Ecto neural progenitor cell (in vitro differentiated cells): ENCODE measurements at regions not wholly inside any gene's neighbourhood (a gene's known extent, or its start where the extent isn't known, plus 50 kb on each side); places are given as distances from the start of the nearest gene placed in this dataset.

Experiments used
- DNase-seq: peaks from one replicate; pipeline ENCODE4 v3.0.0-alpha.2; 2018; ENCODE audit warnings: low spot score

DNA sequence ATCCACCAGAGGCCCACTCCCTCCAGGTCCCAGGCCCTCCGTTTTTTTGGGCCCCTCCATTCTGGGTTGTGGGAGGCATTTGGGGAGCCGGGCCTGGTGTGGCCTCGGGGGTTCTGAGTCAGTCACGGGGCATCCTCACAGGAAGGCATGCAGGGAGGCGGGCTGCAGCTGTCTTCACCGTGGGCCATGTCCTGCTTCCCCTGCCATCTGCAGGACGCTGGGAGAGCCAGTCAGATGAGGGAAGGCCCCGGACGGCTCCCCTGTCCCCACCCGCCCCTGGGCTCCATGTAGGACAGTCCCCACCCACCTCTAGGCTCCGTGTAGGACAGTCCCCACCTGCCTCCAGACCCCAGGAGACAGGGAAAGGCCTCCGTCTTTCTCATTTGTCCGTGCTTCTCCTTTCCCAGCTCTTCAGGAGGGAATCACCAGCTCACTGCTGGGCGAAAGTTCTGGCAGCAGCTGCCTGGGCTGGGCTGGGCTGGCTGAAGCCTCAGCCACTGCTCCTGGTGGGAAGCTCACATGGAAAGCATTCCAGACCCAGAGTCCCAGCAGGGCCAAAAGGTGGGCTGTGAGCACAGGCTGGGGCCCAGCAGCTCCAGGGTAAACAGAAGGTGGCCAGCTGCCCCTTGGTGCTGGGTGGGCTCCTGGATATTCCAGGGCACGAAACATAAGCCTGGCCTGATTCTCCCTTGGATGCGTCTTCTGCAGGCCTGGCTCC, 217.8 kb downstream of the KIF26A start:
- no peak for DNase-seq

DNA sequence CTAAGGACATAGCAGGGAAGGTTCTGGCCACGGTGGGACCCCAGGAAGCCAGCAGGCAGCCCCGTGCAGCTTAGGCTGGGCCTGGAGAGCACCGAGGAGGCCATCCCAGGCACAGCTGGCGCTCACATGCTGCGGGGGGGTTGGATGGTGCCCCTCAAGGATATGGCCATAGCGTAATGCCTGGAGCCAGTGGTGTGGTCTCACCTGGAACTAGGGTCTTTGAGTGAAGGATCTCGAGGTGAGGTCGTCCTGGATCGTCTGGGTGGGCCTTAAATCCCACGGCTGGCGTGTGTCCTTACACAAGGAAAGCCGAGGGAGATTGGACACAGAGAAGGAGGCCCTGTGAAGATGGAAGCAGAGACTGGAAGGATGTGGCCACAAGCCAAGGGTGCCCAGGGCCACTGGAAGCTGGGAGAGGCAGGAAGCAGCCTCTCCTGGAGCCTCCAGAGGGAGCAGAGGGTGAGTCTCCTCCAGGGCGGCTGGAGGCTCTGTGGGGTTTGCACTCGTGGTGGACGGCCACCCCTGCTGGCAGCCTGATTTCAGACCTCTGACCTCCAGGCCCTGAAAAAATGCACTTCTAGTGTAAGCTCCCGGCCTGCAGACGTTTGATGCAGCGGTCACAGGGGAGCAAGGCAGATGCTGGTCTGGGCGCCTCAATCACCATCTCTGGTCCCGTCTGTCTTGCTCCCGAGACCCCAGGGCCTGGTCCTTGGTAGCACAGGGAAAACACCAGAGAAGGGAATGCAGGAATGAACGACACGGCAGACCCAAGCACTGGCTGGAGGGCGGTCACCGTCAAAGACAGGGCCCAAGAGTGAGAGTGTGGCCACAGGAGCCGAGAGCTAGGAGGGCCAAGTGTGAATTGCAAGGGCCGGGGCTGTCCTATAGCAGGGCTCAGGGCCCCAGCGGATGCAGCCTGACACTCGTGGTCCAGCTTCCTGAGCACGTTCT, 218.6 kb downstream of the KIF26A start:
- no peak for DNase-seq

DNA sequence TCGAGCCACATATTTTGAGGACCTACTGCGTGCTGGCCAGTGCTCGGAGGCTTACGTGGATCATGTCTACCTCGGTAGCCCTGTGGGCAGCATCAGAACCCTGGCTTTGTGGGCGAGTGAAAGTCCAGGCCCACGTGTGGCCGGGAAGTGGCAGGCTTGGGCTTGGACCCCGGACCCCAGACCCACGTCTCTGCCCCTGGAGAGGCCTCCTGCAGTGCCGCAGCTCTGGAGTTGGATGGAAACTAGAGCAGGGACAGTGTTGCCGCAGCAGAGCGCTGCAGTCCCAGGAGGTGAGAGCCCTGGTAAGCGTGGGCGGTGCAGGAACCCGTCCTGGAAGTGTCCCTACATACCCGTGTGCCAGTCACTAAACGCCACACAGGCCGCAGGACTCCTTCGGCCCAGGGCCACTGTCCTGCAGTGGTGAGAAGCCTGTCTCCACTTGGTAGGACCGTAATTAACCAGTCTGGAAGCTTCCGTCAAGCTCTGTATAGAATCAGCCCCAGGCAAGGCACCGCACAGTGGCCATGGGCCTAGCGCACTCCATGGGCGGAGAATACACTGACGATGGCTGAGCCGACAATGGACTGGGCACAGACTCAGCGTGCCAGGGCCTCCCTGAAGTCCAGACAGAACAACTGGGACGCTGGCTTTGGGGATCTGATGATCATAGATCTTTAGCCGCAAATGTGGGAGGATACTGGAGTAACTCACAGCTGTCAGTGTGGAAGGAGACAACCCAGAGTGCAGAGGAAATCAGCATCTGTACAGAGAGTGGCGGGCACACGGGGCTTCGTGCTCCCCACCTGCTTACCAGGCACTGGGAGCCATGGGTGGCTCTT, 219.5 kb downstream of the KIF26A start:
- no peak for DNase-seq

DNA sequence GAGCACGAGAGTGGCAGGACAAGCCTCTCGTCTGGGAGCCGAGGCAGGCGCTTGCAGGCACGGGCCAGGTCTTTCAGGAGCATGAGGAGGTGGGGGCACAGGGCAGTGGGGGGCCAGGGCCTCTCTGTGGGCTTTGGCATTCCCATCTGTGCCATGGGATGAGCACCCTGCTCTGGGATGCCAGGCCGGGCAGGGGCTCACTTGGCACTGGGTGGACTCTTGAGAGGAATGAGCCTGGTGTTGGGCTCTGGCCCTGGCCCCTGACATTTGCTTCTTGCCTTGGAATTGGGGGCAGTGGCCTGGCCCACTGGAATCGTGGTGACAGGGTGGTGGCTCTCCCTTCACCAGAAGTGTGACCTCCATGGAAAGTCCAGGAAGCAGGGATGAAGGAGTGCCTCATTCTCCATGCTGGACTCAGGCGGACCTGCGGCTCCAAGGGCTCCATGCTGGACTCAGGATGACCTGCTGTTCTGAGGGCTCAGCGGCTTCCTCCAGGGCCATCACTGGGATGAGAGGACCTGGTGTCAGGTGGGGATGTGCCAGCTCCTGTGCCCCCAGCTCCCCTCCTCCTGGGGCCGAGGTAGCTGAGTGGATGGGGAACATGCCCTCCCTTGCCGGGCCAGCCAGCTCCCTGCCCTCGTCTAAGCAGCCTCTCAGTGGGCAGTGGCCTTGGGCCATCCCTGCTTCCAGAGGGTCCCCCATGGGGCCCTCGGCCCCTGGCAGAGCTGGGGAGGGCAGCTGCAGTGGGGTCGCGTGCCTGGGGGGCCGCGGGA, 220.3 kb downstream of the KIF26A start:
- DNase-seq = no peak

DNA sequence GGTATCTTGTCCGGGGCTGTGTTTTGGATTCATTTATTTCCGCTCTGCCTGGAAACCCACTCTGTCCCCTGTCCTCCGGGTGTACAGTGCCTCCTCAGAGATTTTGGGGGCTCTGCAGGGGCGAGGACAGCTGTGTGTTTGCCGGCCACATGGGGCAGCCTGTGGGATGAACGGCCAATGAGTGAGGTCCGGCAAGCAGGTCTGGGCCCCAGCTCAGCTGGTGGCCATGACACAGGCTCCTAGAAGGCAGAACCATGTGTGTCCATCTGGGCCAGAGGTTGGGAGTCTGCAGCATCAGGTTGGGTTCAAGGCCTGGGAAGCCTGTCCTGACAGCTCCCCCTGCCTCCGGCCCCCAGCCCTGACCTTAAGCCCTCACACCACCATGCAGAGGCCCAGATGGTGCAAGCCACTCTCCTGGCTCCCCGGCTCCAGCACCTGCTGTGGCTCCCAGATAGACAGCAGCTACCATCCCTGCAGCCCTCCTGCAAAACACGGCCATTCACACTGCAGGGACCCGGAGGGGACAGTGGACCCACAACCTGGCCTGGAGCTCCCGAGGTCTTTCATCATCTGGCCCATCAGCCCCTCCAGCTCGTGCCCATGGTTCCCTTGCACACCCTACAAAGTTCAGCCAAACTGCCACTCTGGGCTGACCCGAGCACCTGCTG, 220.1 kb upstream of the C14orf180 start:
- no peak for DNase-seq

DNA sequence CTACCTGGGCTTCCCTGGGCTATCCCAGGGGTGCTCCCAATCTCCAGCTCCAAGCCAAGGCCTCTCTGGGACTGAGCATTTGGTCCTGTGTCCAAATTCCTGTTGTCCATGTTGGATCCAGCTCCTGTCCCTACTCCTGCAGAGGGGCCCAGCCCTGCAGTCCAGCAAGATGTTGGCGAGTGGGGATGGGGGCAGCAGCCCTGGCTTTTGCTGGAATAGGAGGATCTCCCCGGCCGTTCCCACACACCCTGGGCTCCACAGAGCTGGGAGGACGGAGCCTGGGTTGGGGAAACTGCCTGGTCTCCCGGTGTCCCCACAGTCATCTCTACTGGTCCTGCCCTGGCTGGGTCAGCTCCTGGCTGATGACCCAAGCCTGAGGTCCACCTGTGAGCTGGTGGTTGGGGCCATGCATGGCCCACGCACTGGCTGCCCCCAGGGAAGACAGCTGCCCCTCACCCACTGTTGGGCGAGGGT, 219.6 kb upstream of the C14orf180 start:
- DNase-seq = no peak

DNA sequence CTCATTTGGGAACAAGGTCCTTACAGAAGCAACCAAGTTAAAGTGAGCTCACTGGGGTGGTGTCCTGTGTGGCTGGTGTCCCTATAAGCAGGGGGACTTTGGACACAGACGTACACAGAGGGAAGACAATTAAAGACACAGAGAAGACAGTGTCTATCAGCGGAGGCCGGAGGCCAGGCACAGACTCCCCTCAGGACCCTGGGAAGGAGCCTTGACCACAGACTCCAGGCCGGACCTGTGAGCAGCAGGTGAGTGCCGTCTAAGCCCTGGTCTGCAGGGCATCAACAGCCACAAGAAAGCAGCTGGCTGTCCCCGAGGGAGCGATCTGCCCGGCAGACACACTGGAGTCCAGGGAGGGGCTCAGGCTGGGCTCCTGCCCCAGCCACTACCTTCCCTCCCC, 219.1 kb upstream of the C14orf180 start:
- no peak for DNase-seq

DNA sequence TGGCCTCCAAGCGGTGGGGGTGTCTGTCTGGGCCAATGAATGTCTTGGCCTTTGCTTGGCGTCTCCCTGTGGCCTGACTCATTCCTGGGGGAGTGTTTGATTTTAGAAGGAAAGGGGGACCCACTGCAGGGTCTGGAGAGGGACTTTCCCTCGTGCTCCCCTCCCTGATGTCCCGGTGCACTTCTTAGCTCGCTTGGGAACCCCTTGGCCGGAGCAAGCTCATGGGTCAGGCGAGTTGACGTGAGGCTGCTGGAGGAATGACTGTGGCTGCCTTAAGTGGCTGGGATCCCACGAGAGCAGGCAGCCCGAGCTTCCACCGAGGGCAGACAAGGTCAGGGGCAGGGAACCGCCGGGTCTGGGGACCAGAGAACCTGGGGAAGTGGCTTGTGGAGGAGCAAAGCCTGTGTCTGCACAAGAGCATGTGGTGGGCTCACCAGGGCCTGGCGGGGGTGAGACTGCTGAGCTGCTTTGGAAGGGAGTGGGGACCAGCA, 218.4 kb upstream of the C14orf180 start:
- DNase-seq = no peak

DNA sequence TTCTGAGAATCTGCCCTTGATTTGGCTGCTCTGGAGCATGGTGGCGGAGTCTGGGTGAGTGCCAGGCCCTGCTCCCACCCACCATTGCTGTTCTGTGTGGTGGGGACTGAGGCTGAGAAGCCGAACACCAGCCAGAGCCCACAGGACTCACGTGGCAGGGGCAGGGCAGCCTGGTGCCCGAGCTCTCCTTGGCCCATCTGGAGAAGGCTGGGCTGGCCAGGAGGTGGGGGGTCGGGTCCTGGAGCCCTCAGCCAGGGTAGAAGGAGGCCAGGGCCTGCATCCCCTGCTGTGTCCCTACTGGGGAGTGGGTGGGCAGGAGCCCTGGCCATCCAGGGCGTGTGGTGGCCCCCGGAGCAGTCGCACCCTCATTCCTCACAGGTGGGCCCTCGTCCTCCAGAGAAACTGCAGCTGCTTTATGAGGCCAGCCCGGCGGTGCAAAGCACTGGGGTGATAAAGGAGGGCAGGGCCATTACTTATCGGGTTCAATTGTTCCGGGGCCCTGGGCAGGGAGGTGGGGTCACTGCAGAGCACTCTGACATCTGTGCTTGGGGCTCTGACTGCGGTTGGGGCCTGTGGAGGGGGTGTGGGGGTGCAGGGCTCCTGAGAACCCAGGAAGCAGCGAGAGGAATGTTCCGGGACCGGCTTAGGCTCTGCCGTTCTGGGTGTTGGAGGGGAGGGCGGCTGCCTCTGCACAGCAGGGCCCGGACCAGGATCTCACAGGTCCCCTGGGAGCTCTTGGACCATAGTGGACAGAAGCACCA, 217.5 kb upstream of the C14orf180 start:
- no peak for DNase-seq

DNA sequence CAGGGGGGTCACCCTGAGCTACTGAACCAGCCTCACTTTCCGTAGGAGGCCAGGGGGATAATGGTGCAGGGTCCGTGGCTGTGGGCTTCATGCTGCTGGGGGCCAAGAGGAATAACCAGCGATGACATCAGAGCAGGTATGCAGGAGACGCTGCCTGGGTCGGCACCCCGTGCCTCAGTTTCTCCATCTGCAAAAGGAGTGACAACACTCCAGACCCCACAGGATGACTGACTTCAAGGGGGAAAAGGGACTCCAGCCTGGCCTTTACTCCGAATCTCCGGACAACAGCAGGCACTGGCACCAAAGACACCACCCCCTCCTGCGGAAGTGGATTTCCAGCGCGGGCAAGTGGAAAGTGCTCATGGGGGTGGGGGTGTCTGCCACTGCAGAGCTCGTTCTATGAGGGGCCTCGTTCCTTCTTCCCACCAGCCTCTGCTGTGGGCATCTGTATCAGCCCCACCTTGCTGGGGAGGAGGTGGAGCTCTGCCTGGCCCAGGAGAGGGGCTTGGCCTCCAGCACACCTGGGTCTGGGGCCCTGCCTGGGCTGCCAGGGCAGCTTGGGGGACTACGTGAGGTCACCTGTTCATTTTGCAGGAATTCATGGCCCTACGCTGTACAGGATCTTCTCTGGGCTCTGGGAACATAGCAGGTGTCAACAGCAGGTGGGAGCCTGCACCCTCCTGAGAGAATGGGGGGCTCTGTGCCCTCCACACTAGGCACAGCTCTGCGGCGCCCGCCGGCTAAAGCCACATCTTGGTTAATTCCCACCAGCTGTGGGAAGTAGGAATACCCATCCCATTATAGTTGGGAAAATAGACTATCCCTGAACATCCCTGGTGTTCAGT, 216.6 kb upstream of the C14orf180 start:
- DNase-seq = no peak

DNA sequence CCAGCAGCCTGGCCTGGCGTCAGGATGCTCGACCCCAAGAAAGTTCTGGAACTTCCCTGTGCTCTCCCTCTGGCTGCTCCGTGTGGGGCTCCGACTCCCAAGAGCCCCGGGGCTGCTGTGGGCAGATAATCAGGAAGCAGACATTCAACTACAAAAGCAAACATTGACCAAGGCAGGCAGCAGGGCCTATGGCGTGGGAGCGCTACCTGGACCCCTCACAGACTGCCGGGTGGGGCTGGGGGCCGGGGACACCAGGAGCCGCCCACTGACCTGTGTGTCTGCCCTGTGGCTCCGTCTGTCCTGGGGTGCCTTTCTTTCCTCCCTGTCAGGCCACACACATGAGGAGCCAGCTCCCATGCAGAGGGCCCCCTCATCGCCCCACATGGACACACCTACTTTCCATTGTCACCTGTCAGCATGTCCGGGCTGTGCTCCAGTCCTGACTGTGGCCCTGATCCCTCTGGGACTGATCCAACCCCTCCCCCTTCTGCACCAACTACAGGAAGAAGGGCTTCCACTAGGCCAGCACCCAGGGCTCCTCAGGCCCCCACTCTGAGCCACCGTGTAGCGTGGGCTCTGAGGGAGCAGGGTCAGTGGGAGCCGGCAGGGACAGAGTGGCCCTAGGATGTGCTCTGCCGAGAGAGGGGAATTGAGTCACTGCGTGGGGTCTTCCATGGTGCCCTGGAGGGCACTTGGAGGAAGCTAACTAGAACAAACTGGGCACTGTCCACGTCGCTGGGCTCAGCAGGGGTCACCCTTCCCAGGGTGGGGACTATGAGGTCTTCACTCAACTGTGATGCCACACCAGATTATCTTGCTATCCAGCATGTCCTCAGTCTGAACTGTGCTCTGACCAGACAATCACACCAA, 215.4 kb upstream of the C14orf180 start:
- DNase-seq = no peak

DNA sequence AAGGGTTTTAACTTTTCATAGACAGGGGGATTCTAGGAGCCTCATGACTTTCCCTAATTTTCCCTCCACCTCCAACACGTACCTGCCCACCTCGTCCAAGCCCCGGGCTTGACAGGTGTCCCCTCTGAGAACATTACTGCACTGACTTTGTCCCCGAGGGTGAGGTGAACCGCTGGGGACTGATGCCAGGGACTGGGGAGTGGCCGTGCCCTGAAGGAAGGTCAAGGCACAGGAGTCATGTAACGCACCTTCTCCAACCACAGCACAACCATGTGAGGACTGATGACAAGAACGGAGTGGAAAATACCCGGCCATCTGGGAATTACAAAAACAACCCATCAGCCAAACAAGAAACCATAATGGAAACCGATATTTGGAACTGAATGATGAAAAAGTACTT, 214.7 kb upstream of the C14orf180 start:
- no peak for DNase-seq

DNA sequence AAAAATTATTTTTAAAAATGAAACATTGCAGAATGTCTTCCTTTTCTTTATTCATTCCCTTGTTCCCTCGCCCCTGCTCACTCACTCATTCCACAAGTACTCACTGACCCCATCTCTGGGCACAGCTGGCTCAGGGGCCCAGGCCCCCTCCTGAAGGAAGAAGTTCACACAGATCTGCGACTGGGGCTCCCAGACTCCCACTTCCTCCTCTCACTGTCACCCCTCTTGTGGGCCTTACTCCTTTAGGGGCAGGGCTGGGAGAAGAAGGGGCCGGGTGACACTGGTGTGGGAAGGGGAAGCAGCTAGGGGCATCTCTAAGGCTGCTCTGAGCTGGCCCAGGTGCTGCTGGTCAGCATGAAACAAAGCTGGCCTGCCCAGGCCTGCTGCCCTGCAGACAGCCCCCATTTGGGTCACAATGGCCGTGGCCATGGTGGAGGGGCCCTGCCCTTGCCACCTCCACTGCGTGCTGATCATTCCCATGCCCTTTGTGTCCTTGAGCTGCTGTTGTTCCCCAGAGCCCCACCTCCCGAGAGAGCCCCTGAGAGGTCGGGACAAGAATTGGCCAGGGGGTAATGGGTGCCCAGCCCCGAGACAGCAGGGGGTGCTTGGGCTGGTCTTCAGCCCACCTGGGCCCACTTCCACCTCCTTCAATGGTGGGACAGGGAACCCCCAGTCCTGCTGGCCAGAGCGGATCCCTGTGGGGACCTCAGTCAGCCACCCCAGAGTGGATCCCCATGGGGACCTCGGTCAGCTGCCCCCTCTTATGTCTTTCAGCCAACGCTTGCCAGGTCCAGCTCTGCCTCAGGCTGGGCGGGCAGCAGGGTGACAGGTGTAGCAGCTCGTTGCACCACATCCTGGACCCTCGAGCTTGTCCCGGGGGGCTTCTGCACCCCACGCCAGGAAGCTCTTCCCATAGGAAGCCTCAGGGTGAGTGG, 212.4 kb upstream of the C14orf180 start:
- no peak for DNase-seq

DNA sequence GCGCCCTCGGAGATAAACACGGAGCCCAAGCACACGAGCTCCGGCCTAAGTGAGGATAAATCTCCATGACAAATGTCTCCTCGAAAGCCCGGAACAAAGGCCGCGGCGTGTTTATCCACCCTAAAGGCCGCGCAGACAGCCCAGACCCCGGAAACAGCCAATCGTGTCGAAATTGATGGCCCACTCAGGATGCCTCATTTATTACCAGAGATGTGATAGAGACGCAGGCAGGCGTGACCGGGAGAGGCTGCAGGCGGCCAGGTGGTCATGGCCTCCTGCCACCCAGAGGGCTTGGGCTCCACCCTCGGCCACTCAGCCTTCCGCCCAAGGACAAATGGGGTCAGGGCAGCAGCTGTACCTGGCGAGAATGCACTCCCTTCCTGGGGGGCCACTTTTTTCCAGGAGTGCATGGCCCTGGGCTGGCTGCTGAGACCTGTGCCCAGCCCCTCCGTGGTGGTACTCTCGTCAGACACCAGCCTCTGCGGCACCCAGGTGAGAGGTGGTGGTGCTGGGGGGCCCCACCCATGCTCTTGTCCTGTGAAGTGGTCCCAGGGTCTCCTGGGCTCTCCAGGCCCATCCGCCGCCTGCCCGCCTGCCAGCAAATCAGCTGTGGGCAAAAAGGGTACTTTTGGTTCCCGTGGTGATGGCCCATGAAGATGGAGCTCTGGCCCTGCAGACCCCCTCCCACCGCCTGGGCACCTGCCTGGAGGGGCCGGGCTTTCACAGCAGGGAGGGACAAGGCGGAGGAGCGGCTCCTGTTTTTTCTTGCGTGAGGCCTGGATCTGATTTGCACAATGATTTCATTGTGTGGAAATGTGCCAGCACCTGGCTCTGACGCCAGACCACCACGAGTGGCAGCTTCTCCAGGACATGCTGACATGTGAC, 211.5 kb upstream of the C14orf180 start:
- DNase-seq = no peak

DNA sequence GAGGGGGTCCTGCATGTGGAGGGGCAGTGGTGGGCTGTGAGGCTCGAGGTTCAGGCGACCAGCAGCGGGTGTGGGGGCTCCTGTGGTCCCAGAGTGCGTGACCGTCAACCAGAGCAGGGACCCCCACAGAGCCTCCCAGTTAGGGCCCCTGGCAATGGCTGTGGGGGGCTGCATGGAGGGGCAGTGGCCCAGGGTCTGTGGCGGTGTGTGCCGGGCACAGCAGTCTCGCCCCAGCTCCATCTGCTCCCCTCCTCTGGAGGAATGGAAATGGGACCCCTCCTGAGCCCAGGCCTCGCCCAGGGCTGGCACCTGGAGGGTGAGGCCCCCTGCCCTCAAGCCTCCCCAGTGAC, 210.8 kb upstream of the C14orf180 start:
- no peak for DNase-seq

DNA sequence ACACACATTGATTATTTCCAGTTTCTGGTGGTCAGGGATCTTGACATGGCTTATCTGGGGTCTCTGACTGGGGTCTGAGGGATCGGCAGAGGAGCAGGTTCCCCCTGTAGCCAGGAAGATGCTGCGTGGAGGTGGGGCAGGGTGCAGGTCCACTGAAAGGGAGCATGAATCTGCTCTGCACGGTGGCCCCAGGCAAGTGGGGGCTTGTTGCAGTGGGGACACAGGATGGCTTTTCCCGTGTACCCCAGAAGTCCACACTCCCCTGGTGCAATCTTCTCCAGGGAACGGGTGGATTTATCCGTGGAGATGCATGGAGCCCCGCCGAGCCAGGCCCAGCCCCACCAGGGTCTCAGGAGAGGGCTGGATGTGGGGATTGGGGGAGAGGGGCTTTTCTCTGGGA, 210.4 kb upstream of the C14orf180 start:
- DNase-seq = no peak
